Stomach (tissue), 4 donors: ENCODE measurements at regions not wholly inside any gene's neighbourhood (a gene's known extent, or its start where the extent isn't known, plus 50 kb on each side); places are given as distances from the start of the nearest gene placed in this dataset.

Source experiments
- CTCF ChIP-seq, 7 experiments: fragments of 450-650 bp in 4 of 7; fragments of 200-600 bp in 3 of 7; sonication (generic) in 3 of 7; IDR thresholded peaks; one replicate each; pipeline ENCODE4 v1.5.1; 2016 to 2019; ENCODE audit warnings: antibody characterized with exemption in 7 of 7, control low read depth in 2 of 7, mild to moderate bottlenecking in 1 of 7
- EP300 ChIP-seq: sonication (generic); formaldehyde crosslinking; IDR thresholded peaks from one replicate; pipeline ENCODE4 v1.6.1; 2017; ENCODE audit warnings: antibody characterized with exemption
- POLR2A ChIP-seq, 4 donors: fragments of 450-650 bp; IDR thresholded peaks; one replicate each; pipeline ENCODE4 v1.6.1; 2016; ENCODE audit warnings: antibody characterized with exemption in 4 of 4, control low read depth in 2 of 4, mild to moderate bottlenecking in 1 of 4, moderate library complexity in 1 of 4
- POLR2AphosphoS5 ChIP-seq, 3 donors: sonication (generic); formaldehyde crosslinking; IDR thresholded peaks; one replicate each; pipeline ENCODE4 v1.6.1; 2016; ENCODE audit warnings: antibody characterized with exemption in 3 of 3

DNA sequence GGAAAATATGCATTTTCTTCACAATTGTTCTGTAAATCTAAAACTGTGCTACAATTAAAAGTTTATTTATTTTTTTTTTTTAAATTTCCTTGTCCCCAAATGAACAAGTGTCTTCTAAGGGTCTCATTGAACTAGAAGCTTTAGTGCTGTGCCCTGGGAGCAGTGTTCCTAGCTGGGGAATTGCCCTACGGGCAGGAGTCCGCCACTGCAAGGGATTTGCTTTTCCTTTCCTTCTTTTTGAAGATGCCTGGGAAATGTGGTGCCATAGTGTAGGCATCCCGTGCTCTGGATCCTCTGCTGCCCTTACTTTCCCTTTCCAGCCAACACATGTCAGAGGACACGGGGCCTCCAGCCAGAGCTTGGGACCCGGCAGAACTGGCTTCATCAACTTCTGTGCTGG lies 177.1 kb upstream of the CTBP2 start:
- TF ChIP-seq POLR2AphosphoS5 (IDR thresholded peaks at IDR 0.05) (no peak), CTCF (IDR thresholded peaks at IDR 0.05) (no peak), POLR2A (IDR thresholded peaks at IDR 0.05) (no peak), EP300 (no peak)
